Bronchial epithelial cell (primary cell): ENCODE measurements at regions not wholly inside any gene's neighbourhood (a gene's known extent, or its start where the extent isn't known, plus 50 kb on each side); places are given as distances from the start of the nearest gene placed in this dataset.
"Not testable (repeated sequence)": the region's sequence is repeated elsewhere in the genome, so short reads cannot be mapped to it uniquely, and the experiment has no call there.

Source experiments
- DNase-seq: peaks from one replicate; pipeline ENCODE4 v3.0.0-alpha.2; 2010; ENCODE audit warnings: low read depth
- FAIRE-seq: peaks from 2 replicates; lab custom pipeline; 2011; peaks lifted over from hg19 to GRCh38; lab: Jason Lieb, UNC
- H3K27me3 ChIP-seq: 2 replicates; pipeline ENCODE4 v1.5.1; 2011; ENCODE audit warnings: low read length; ENCODE audit not compliant: control insufficient read depth, insufficient read depth
- H3K36me3 ChIP-seq: 2 replicates; pipeline ENCODE4 v1.5.1; 2011; ENCODE audit warnings: low read length; ENCODE audit not compliant: control insufficient read depth, insufficient read depth
- H3K4me3 ChIP-seq: 2 replicates; pipeline ENCODE4 v1.5.1; 2011; ENCODE audit warnings: mild to moderate bottlenecking, low read depth, low read length, control low read depth
- CTCF ChIP-seq: IDR thresholded peaks from 2 replicates; pipeline ENCODE4 v1.5.1; 2011; ENCODE audit warnings: mild to moderate bottlenecking, moderate library complexity, low read length, control low read depth, inconsistent platforms; ENCODE audit not compliant: insufficient read depth, severe bottlenecking

GRCh38 chr1:121538943-121539575 is 354.3 kb downstream of the SRGAP2C start:
- no peak for TF ChIP-seq CTCF
- peak; percentile 21 for DNase-seq
- Histone ChIP-seq H3K36me3 (no peaks in the 10 kb centered on the region), H3K4me3 (no peak overlapping the region), H3K27me3 (no peaks in the 10 kb centered on the region)
- FAIRE-seq, result no peak

- DNase-seq, result peak; percentile 48
- FAIRE-seq, H3K36me3 ChIP-seq, H3K4me3 ChIP-seq, H3K27me3 ChIP-seq: not testable (repeated sequence)
Measured at GRCh38 chr1:121543988-121544387, 359.2 kb downstream of the SRGAP2C start.

DNA sequence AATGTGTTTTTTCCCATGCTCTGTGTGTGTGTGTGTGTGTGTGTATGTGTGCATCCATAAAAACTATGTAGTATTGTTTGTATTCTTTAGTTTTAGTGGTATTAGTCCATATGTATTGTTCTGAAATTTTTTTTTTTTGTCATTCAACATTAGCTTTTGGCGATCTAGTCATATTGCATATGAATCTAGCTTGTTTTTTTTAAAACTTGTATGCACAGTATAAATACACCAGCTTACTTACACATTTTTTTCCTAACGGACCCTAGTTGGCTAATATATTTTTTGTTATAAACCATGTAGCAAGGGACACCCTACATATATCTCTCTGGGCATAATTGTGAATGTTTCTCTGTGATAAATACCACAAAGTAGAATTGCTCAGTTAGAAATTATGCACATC is 359.7 kb downstream of the SRGAP2C start:
- TF ChIP-seq CTCF, result no peak
- H3K4me3 ChIP-seq, result no peak overlapping the region
- FAIRE-seq (no peak), DNase-seq (no peak)
- no peaks in the 10 kb centered on the region for H3K36me3 ChIP-seq
- no peaks in the 10 kb centered on the region for H3K27me3 ChIP-seq

DNA sequence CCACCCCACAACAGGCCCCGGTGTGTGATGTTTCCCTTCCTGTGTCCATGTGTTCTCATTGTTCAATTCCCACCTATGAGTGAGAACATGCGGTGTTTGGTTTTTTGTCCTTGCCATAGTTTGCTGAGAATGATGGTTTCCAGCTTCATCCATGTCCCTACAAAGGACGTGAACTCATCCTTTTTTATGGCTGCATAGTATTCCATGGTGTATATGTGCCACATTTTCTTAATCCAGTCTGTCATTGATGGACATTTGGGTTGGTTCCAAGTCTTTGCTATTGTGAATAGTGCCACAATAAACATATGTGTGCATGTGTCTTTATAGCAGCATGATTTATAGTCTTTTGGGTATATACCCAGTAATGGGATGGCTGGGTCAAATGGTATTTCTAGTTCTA is 361.1 kb downstream of the SRGAP2C start:
- H3K36me3 ChIP-seq, DNase-seq, H3K27me3 ChIP-seq, FAIRE-seq, H3K4me3 ChIP-seq: not testable (repeated sequence)

DNA sequence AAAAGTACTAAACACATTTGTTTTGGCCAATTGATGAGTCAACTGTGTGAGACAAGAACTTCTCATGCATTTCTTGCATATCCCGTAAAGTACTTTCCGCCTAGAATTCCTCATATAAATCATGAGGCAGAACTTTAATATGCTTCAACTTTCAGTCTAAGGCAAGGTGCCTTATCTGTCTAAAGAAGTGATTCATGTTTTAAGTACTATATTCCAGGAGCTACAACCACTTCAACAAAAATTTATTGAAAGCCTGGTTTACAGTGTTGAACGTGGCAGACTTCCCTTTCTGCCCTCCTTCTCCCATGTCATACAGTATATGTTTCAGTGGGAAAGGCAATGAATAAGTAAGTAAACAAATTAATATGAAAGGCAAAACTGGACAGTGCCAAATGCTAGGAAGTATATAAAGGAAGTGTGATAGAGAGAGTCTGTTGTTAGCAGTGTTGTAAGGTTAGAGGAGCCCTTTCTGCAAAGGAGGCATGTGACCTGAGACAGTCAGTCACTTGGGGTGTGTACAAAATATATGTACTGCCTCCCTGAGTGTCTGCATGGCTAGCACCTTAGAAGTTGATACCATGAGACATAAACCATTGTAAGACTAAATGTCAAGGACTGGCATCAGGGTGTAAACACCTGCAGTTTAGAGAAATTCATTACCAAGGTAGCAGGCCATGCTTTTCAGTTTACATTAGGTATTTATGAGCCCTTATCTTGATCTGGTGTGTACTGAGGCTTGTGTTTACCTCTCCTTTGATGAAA is 362.2 kb downstream of the SRGAP2C start:
- Histone ChIP-seq H3K27me3 (no peaks in the 10 kb centered on the region), H3K36me3 (no peaks in the 10 kb centered on the region), H3K4me3 (no peak overlapping the region)
- no peak for TF ChIP-seq CTCF
- no peak for FAIRE-seq
- DNase-seq, result peak; percentile 74

DNA sequence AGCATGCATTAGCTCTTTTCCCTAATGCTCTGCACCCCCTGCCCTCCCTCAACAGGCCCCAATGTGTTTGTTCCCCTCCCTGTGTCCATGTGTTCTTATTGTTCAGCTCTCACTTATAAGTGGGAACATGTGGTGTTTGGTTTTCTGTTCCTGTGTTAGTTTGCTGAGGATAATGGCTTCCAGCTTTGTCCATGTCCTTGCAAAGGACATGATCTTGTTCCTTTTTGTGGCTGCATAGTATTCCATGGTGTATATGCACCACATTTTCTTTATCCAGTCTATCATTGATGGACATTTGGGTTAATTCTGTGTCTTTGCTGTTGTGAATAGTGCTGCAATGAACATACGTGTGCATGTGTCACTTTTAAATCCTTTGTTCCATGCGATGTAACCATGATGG is 363.0 kb downstream of the SRGAP2C start:
- DNase-seq, FAIRE-seq, H3K27me3 ChIP-seq, H3K4me3 ChIP-seq, H3K36me3 ChIP-seq: not testable (repeated sequence)

DNA sequence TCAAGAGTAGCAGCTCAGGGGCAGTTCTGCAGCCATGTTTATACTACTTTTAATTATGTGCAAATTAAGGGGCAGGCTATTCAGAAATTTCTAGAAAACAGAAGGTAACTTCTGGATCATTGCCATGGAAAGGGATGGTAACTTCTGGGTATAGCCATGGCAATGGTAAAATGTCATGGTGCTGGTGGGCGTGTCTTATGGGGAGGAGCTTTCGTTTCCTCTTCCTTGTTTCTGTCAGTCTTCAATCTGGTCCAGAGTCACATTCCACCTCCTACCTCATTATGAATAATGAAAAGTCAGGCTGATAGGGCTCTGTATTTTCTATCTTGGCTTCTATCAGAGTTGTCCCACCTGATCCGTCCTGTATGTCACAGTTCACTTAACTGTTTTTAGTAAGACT is 366.0 kb downstream of the SRGAP2C start:
- FAIRE-seq, DNase-seq, H3K36me3 ChIP-seq, H3K27me3 ChIP-seq, H3K4me3 ChIP-seq: not testable (repeated sequence)

GRCh38 chr1:121551491-121551890 is 366.7 kb downstream of the SRGAP2C start:
- H3K27me3 ChIP-seq, FAIRE-seq, H3K36me3 ChIP-seq, DNase-seq, H3K4me3 ChIP-seq: not testable (repeated sequence)

GRCh38 chr1:121556560-121556959 is 371.8 kb downstream of the SRGAP2C start:
- DNase-seq, H3K36me3 ChIP-seq, H3K27me3 ChIP-seq, H3K4me3 ChIP-seq, FAIRE-seq: not testable (repeated sequence)

DNA sequence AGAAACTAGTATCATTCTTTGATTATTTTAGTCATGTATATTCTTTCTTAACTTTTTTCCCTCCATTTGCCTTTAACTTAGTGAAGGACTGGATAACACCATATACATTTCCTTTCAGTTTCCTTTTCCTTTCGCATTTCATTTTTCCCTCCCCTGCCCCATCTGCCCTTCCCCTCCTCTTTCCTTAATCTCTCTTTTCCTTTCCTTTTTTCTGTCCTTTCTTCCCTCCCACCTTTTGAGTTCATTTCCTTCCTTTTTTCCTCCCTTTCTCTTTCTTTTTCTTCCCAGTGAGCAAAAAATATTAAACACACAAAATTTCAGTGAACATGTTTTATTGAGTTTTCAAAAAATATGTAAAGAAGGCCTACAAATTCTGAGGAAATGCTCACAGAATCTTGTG is 373.3 kb downstream of the SRGAP2C start:
- H3K27me3 ChIP-seq, H3K36me3 ChIP-seq, FAIRE-seq, DNase-seq, H3K4me3 ChIP-seq: not testable (repeated sequence)
